ENCODE measurements at regions not wholly inside any gene's neighbourhood (a gene's known extent, or its start where the extent isn't known, plus 50 kb on each side); places are given as distances from the start of the nearest gene placed in this dataset.

- TF ChIP-seq RAD51 (IDR thresholded peaks at IDR 0.05) = no peak
Measured at GRCh38 chr6:82766476-82766875, 299.2 kb downstream of the UBE3D start (continued).

GRCh38 chr6:82767037-82767436 is 298.6 kb downstream of the UBE3D start:
- TF ChIP-seq ZNF24 (IDR thresholded peaks at IDR 0.05) (no peak), ASH2L (IDR thresholded peaks at IDR 0.05; ENCODE audit: borderline replicate concordance, low read depth) (no peak), IKZF1 (conservative IDR thresholded peaks at IDR 0.05) (no peak)
- Histone ChIP-seq H3K9ac (ENCODE audit: control insufficient read depth, insufficient read depth, low read length) (no peak overlapping the region), H3K36me3 (ENCODE audit: control insufficient read depth in 2 of 2, insufficient read depth in 2 of 2, low read length in 1 of 2) (no peaks in the 10 kb centered on the region), H3K27me3 (replicated peaks in 1 of 2; ENCODE audit: control insufficient read depth in 2 of 2, insufficient read depth in 2 of 2, low read length in 1 of 2) (no peaks in the 10 kb centered on the region), H3K9me3 (replicated peaks; ENCODE audit: control insufficient read depth, insufficient read depth, low read length) (no peaks in the 10 kb centered on the region), H3K4me3 (no peak overlapping the region), H3K4me2 (ENCODE audit: control insufficient read depth, insufficient read depth) (no peak overlapping the region), H3K79me2 (ENCODE audit: control insufficient read depth, insufficient read depth, low read length) (no peaks in the 10 kb centered on the region), H3K27ac (ENCODE audit: control insufficient read depth, insufficient read depth) (no peak overlapping the region), H4K20me1 (ENCODE audit: control insufficient read depth, insufficient read depth) (no peaks in the 10 kb centered on the region), H2AFZ (ENCODE audit: control insufficient read depth, low read depth, low read length) (no peak overlapping the region), H3K4me1 (ENCODE audit: control insufficient read depth, insufficient read depth, low read length) (no peaks in the 10 kb centered on the region)
- WGBS (ENCODE audit: insufficient coverage, insufficient replicate concordance, low lambda C conversion rate, missing lambda C conversion rate) = 66% methylated on average over 5 of the region's 5 CpGs
- DNase-seq (ENCODE audit: low read depth, low spot score) (no peak), ATAC-seq (no peak), FAIRE-seq (no peak)
- no TSS peak for BruUV-seq (replicated peaks)
- ChIA-PET POLR2A (no interaction called here), CTCF (no interaction called here), RAD21 (ENCODE audit: unreplicated experiment) (no interaction called here), SMC1A (ENCODE audit: uncharacterized antibody, unreplicated experiment) (no interaction called here)
- intact Hi-C loops (cut with micrococcal nuclease; ENCODE audit: unreplicated experiment) (no loop called here), in situ Hi-C loops (cut with MboI) (no loop called here)

GRCh38 chr6:82767447-82767846 is 298.2 kb downstream of the UBE3D start:
- Histone ChIP-seq H3K4me1 (ENCODE audit: control insufficient read depth, insufficient read depth, low read length) (no peaks in the 10 kb centered on the region), H3K79me2 (ENCODE audit: control insufficient read depth, insufficient read depth, low read length) (no peaks in the 10 kb centered on the region), H3K9ac (ENCODE audit: control insufficient read depth, insufficient read depth, low read length) (no peak overlapping the region), H2AFZ (ENCODE audit: control insufficient read depth, low read depth, low read length) (no peak overlapping the region), H3K9me3 (replicated peaks; ENCODE audit: control insufficient read depth, insufficient read depth, low read length) (no peaks in the 10 kb centered on the region), H3K27ac (ENCODE audit: control insufficient read depth, insufficient read depth) (no peak overlapping the region), H3K4me3 (no peak overlapping the region), H3K4me2 (ENCODE audit: control insufficient read depth, insufficient read depth) (no peak overlapping the region), H4K20me1 (ENCODE audit: control insufficient read depth, insufficient read depth) (no peaks in the 10 kb centered on the region), H3K27me3 (replicated peaks in 1 of 2; ENCODE audit: control insufficient read depth in 2 of 2, insufficient read depth in 2 of 2, low read length in 1 of 2) (no peaks in the 10 kb centered on the region), H3K36me3 (ENCODE audit: control insufficient read depth in 2 of 2, insufficient read depth in 2 of 2, low read length in 1 of 2) (no peaks in the 10 kb centered on the region)
- ChIA-PET SMC1A (ENCODE audit: uncharacterized antibody, unreplicated experiment) (no interaction called here), CTCF (no interaction called here), RAD21 (ENCODE audit: unreplicated experiment) (no interaction called here), POLR2A (no interaction called here)
- 16% methylated on average over 4 of the region's 4 CpGs for WGBS (ENCODE audit: insufficient coverage, insufficient replicate concordance, low lambda C conversion rate, missing lambda C conversion rate)
- BruUV-seq (replicated peaks) = no TSS peak
- DNase-seq (ENCODE audit: low read depth, low spot score) = no peak
- no peak for FAIRE-seq
- TF ChIP-seq PBX3 (IDR thresholded peaks at IDR 0.05; ENCODE audit: insufficient replicate concordance, low read depth, low read length) (no peak), SMAD1 (IDR thresholded peaks at IDR 0.05; ENCODE audit: low read depth, partially characterized antibody) (no peak), GABPA (IDR thresholded peaks at IDR 0.05; ENCODE audit: low read depth) (no peak), CREM (IDR thresholded peaks at IDR 0.05; ENCODE audit: low read depth) (no peak), ZBTB11 (CRISPR knock-in tag; IDR thresholded peaks at IDR 0.05) (no peak), POLR2AphosphoS5 (IDR thresholded peaks at IDR 0.05; ENCODE audit: low read length) (no peak)
- no peak for ATAC-seq
- in situ Hi-C loops (cut with MboI) (no loop called here), intact Hi-C loops (cut with micrococcal nuclease; ENCODE audit: unreplicated experiment) (no loop called here)
